ENCODE measurements at regions not wholly inside any gene's neighbourhood (a gene's known extent, or its start where the extent isn't known, plus 50 kb on each side); places are given as distances from the start of the nearest gene placed in this dataset.

DNA sequence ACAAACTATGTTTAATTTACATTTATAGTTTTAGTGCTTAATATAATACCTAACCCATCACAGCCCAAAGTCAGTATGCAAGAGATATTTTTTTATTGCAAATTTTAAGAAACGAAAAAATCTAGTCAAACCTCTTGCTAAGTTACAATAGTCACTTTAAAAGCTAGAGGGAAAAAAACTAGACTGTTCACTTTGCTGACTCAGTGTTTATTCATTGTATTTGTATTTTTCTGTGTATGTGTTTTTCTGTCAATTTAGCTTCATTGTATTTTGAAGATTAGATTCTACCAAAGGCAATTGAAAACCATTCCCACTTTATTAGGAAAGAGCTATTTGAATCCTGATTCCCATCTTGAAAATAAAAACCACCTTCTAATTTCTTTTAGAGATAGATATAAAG, 891.5 kb downstream of the SLC16A7 start:
- no peak for FAIRE-seq
- TF ChIP-seq POLR2AphosphoS5 (IDR thresholded peaks at IDR 0.05; ENCODE audit: low read depth, low read length) (no peak), POU2F2 (IDR thresholded peaks at IDR 0.05; ENCODE audit: low read depth, low read length) (no peak), SPI1 (IDR thresholded peaks at IDR 0.05; ENCODE audit: low read depth, low read length) (no peak), TAF1 (IDR thresholded peaks at IDR 0.05; ENCODE audit: low read depth, low read length) (no peak)
- no peak for DNase-seq (ENCODE audit: insufficient read length, low spot score)

DNA sequence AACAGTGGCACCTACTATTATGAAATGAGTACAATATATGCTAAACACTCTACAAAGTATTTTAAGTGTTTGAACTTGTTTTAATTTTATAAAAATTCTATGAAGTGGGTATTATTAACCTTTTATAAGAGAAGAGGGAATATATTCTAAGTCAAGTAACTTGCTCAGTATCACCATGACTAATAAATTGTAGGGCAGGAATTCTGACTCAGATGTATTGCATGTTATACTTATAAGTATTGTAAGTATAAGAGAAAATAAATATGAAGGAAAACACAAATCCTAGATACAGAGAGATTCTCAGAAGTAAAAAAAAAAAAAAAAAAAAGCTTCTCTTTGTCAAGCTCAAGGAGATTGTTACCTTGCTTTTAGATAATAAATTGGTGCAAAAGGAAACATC, 893.2 kb downstream of the SLC16A7 start:
- no peak for FAIRE-seq
- TF ChIP-seq TAF1 (IDR thresholded peaks at IDR 0.05; ENCODE audit: low read depth, low read length) (no peak), PAX5 (IDR thresholded peaks at IDR 0.05; ENCODE audit: insufficient read depth, low read length, severe bottlenecking) (no peak), POU2F2 (IDR thresholded peaks at IDR 0.05; ENCODE audit: low read depth, low read length) (no peak), POLR2A (IDR thresholded peaks at IDR 0.05; ENCODE audit: low read depth, low read length) (no peak), SPI1 (IDR thresholded peaks at IDR 0.05; ENCODE audit: low read depth, low read length) (no peak), POLR2AphosphoS5 (IDR thresholded peaks at IDR 0.05; ENCODE audit: low read depth, low read length) (no peak)
- no peak for DNase-seq (ENCODE audit: insufficient read length, low spot score)

DNA sequence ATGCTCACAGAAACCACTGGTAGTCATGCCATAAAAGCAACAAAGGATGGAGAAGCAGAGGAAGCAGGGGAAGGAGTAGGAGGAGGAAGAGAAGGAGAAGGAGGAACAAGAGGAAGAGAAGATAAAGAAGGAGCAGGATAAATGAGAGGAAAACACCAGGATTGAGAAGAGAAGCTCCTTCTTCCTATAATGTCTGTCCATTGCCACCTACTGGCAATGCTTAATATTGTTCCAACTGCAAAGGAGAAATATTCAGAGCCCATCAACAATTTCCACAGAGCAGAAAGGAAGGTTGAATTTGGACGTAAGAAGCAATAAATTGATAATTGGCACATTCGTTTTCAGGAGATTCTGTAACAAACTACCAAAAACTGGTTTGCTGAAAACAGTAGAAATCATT, 898.4 kb downstream of the SLC16A7 start:
- DNase-seq (ENCODE audit: insufficient read length, low spot score) (no peak), FAIRE-seq (no peak)
- TF ChIP-seq POLR2AphosphoS5 (IDR thresholded peaks at IDR 0.05; ENCODE audit: low read depth, low read length) = no peak
- no peak for TF ChIP-seq SPI1 (IDR thresholded peaks at IDR 0.05; ENCODE audit: low read depth, low read length)
- no peak for TF ChIP-seq TAF1 (IDR thresholded peaks at IDR 0.05; ENCODE audit: low read depth, low read length)
- no peak for TF ChIP-seq POLR2A (IDR thresholded peaks at IDR 0.05; ENCODE audit: low read depth, low read length)
- no peak for TF ChIP-seq PAX5 (IDR thresholded peaks at IDR 0.05; ENCODE audit: insufficient read depth, low read length, severe bottlenecking)
- no peak for TF ChIP-seq POU2F2 (IDR thresholded peaks at IDR 0.05; ENCODE audit: low read depth, low read length)

DNA sequence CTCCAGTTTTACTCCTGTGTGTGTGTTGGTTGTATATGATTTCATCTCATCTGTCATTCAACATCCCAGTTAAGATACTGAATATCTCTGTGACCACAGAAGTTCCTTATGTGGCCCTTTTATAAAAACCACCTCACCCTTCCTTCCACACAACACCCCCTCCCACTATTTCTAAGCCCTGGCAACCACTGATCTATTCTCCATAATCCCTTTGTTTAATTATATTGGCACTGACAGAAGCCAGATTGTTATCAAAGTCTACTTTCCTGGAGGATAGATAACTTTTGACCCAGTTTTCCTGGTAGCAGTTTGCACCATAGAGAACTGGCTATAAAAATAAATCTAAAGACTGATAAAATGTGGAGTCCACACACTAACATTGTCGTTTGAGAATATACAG, 902.8 kb downstream of the SLC16A7 start:
- FAIRE-seq = no peak
- DNase-seq (ENCODE audit: insufficient read length, low spot score) = no peak
- TF ChIP-seq POLR2AphosphoS5 (IDR thresholded peaks at IDR 0.05; ENCODE audit: low read depth, low read length) = no peak
- TF ChIP-seq TAF1 (IDR thresholded peaks at IDR 0.05; ENCODE audit: low read depth, low read length) = no peak
- TF ChIP-seq POLR2A (IDR thresholded peaks at IDR 0.05; ENCODE audit: low read depth, low read length) = no peak
- TF ChIP-seq PAX5 (IDR thresholded peaks at IDR 0.05; ENCODE audit: insufficient read depth, low read length, severe bottlenecking) = no peak
- no peak for TF ChIP-seq SPI1 (IDR thresholded peaks at IDR 0.05; ENCODE audit: low read depth, low read length)
- TF ChIP-seq POU2F2 (IDR thresholded peaks at IDR 0.05; ENCODE audit: low read depth, low read length) = no peak

DNA sequence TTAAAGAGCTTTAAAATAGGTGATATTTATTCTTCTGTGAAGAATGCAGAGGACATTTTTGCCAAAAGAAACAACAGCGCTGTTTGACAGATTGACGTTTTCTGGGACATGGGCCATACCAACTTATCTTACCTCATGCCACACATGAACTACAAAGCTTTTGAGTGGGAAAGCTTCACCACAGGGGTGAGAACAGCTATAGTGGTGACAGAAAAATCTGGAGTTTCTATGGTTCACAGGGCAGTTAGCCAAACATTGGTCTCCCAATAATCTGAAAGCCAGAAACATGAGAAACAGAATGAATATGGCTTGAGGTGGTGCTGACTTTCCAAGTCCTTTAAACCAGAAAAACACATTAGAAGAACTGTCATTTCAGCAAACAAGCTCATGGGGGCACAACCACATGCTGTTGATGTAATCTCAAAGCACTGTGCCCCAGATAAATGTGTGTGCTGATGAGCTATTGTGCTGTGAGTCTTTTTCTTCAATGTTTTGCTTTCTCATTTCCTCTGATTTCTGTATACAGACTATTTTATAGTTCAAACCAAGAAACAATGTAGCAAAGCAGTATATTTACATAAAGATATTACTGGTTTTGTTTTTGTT, 905.4 kb downstream of the SLC16A7 start:
- FAIRE-seq = no peak
- DNase-seq (ENCODE audit: insufficient read length, low spot score) = no peak
- TF ChIP-seq PAX5 (IDR thresholded peaks at IDR 0.05; ENCODE audit: insufficient read depth, low read length, severe bottlenecking) (no peak), POU2F2 (IDR thresholded peaks at IDR 0.05; ENCODE audit: low read depth, low read length) (no peak), TAF1 (IDR thresholded peaks at IDR 0.05; ENCODE audit: low read depth, low read length) (no peak), POLR2A (IDR thresholded peaks at IDR 0.05; ENCODE audit: low read depth, low read length) (no peak), POLR2AphosphoS5 (IDR thresholded peaks at IDR 0.05; ENCODE audit: low read depth, low read length) (no peak), SPI1 (IDR thresholded peaks at IDR 0.05; ENCODE audit: low read depth, low read length) (no peak)

DNA sequence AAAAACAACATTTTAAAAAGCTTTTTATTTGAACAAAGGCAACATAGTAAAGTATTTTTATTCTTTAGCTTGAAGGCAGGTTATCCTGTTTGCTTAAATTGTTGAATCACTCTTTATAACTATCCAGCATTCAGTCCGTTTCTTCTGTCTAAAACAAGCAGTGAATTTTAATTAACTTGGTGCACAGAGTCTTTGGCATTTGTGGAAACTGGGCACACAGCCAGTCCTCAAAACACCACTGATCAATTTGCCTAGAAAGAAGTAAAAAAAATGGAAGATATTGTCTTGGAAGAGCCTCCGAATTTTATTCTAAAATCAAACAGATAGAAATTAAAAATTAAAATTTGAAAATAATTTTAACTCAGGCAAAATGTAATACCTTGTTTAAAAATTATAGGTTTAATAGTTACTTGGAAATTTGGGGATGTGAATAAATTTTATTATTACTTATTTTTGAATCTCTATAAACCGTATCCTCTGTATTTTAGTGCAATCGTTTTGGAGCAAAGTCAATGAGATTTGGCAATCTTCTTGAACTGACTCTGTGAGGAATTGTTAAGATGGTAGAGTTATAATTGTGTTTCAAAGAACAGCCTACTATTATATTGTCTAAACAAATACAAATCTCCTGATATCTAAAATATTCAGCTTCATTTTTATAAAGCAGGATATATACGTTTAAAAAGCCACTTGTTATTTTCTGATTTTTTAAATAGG, 927.0 kb downstream of the SLC16A7 start:
- FAIRE-seq (no peak), DNase-seq (ENCODE audit: insufficient read length, low spot score) (no peak)
- TF ChIP-seq SPI1 (IDR thresholded peaks at IDR 0.05; ENCODE audit: low read depth, low read length) = no peak
- TF ChIP-seq POLR2A (IDR thresholded peaks at IDR 0.05; ENCODE audit: low read depth, low read length) = no peak
- TF ChIP-seq POU2F2 (IDR thresholded peaks at IDR 0.05; ENCODE audit: low read depth, low read length) = no peak
- TF ChIP-seq POLR2AphosphoS5 (IDR thresholded peaks at IDR 0.05; ENCODE audit: low read depth, low read length) = no peak
- no peak for TF ChIP-seq PAX5 (IDR thresholded peaks at IDR 0.05; ENCODE audit: insufficient read depth, low read length, severe bottlenecking)
- no peak for TF ChIP-seq TAF1 (IDR thresholded peaks at IDR 0.05; ENCODE audit: low read depth, low read length)

DNA sequence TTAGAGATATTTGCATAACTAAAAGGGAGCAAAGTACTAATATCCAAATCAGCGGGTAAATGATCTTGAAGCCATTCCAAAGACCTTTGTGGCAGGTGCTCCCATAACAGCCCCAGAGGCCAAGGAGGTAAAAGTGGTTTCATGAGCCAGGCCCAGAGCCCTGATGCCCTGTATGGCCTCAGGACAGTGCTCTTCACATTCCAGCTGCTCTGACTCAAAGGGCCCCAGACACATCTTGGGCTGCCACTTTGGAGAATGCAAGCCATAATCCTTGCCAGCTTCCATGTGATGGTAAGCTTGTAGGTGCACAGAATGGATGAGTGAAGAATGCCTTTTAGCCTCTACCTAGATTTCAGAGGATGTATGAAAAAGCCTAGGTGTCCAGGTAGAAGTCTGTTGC, 933.4 kb downstream of the SLC16A7 start:
- DNase-seq (ENCODE audit: insufficient read length, low spot score) (no peak), FAIRE-seq (no peak)
- no peak for TF ChIP-seq POLR2AphosphoS5 (IDR thresholded peaks at IDR 0.05; ENCODE audit: low read depth, low read length)
- TF ChIP-seq SPI1 (IDR thresholded peaks at IDR 0.05; ENCODE audit: low read depth, low read length) = no peak
- TF ChIP-seq POU2F2 (IDR thresholded peaks at IDR 0.05; ENCODE audit: low read depth, low read length) = no peak
- no peak for TF ChIP-seq TAF1 (IDR thresholded peaks at IDR 0.05; ENCODE audit: low read depth, low read length)
- TF ChIP-seq PAX5 (IDR thresholded peaks at IDR 0.05; ENCODE audit: insufficient read depth, low read length, severe bottlenecking) = no peak

DNA sequence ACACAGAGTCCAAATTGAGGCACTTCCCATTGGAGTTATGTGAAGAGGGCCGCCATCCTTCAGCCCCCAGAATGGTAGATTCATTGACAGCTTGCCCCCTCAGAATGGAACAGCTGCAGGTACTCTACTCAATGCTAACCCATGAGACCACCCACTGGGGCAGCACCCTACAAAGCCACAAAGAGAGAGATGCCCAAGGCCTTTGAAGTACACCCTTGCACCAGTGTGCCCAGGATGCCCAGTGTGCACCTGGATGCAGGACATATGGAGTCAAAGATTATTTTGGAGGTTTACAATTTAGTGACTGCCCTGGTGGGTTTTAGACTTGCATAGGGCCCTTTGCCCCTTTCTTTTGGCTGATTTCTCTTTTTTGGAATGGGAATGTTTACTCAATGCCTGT, 933.9 kb downstream of the SLC16A7 start:
- TF ChIP-seq TAF1 (IDR thresholded peaks at IDR 0.05; ENCODE audit: low read depth, low read length) (no peak), POLR2A (IDR thresholded peaks at IDR 0.05; ENCODE audit: low read depth, low read length) (no peak), POU2F2 (IDR thresholded peaks at IDR 0.05; ENCODE audit: low read depth, low read length) (no peak), POLR2AphosphoS5 (IDR thresholded peaks at IDR 0.05; ENCODE audit: low read depth, low read length) (no peak), PAX5 (IDR thresholded peaks at IDR 0.05; ENCODE audit: insufficient read depth, low read length, severe bottlenecking) (no peak), SPI1 (IDR thresholded peaks at IDR 0.05; ENCODE audit: low read depth, low read length) (no peak)

DNA sequence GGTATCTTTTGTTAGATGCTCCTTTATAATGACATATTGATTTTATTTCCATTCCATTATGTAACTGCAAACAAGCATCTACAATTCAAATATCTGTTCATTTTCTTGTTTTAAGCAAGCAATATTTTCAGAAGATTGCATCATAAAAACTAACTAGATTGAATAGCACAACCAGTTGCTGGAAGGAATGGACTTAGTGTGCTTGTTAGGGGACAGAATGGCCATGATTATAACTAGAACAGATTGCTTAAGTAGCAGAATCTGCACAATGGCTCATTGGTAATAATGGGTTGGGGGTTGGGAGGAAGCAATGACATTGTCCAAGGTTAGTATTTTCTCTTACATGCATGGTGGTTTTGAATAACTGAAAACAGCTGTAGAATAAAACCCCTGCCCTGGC, 939.5 kb downstream of the SLC16A7 start:
- no peak for TF ChIP-seq SPI1 (IDR thresholded peaks at IDR 0.05; ENCODE audit: low read depth, low read length)
- TF ChIP-seq POU2F2 (IDR thresholded peaks at IDR 0.05; ENCODE audit: low read depth, low read length) = no peak
- TF ChIP-seq POLR2A (IDR thresholded peaks at IDR 0.05; ENCODE audit: low read depth, low read length) = no peak
- no peak for TF ChIP-seq POLR2AphosphoS5 (IDR thresholded peaks at IDR 0.05; ENCODE audit: low read depth, low read length)
- TF ChIP-seq TAF1 (IDR thresholded peaks at IDR 0.05; ENCODE audit: low read depth, low read length) = no peak
- no peak for TF ChIP-seq PAX5 (IDR thresholded peaks at IDR 0.05; ENCODE audit: insufficient read depth, low read length, severe bottlenecking)
- no peak for FAIRE-seq
- no peak for DNase-seq (ENCODE audit: insufficient read length, low spot score)

More for the DNA sequence above, 933.9 kb downstream of the SLC16A7 start:
- DNase-seq (ENCODE audit: insufficient read length, low spot score) (no peak), FAIRE-seq (no peak)
